Activated CD4-positive, alpha-beta T cell treated with anti-CD3 and anti-CD28 coated beads, Interleukin-2, Interleukin-4, amounts not matched to agents 100 ng/mL and 50 ng/mL, durations not matched to agents 16 hours and 8 hours (primary cell): ENCODE measurements at regions not wholly inside any gene's neighbourhood (a gene's known extent, or its start where the extent isn't known, plus 50 kb on each side); places are given as distances from the start of the nearest gene placed in this dataset.
A peak's percentile ranks its signal among the peaks of the same experiment; 100 is the strongest.
"Not testable (repeated sequence)": the region's sequence is repeated elsewhere in the genome, so short reads cannot be mapped to it uniquely, and the experiment has no call there.

Source experiments
- DNase-seq: peaks from one replicate; pipeline ENCODE4 v3.0.0-alpha.2; 2020; ENCODE audit warnings: low spot score

DNA sequence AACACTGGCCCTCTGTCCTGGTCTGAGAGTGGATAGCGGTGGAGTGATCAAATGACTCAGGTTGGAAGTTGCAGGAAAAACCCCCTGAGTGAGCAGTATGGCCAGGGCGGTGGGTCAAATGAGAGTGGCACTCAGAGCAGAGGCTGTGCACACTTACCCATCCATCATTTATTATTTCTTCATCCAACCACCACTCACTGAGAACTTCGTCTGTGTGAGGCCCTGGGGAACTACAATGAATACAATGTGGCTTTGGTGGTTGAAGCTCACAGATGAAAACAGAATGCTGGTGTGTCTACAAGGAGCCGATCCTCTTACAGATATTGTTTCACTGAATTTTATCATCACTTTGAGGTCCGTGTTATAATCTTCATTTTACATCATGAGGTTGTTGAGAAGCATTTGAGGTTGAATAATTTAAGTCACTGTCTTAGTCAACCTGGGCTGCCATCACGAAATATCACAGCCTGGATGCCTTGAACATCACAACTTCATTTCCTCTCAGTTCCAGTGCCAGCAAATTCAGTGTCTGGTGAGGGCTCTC lies 73.4 kb upstream of the ID2 start:
- DNase-seq = peak; percentile 86

DNA sequence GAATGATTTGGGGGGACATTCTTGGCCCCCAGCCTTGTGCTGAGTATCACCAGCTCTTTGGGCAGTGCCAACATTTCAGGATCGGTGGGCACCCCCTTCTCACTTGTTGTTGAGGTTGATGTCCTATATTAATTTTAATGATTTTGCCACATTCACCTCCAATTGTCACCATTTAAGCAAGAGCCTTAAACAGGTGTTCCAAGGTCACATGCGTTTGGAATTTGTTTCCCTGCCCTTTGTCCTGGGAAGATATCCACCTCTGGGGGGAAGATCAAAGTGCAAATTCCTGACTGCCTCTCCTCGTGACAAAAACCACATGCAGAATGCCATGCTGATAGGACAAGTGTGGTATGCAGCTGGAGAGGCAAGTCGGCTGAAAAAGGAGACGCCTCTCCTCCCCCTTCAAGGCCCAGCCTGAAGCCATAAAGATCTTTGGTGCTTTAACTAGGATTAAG lies 72.5 kb upstream of the ID2 start:
- no peak for DNase-seq

DNA sequence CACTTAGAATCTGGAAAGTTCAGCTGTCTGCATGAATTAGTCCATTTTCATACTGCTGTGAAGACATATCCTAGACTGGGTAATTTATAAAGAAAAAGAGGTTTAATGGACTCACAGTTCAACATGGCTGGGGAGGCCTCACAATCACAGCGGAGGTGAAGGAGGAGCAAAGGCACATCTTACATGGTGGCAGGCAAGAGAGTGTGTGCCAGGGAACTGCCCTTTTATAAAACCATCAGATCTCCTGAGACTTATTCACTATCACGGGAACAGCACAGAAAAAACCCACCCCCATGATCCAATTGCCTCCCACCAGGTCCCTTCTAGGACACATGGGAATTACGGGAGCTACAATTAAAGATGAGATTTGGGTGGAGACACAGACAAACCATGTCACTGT lies 71.1 kb upstream of the ID2 start:
- not testable (repeated sequence) for DNase-seq

DNA sequence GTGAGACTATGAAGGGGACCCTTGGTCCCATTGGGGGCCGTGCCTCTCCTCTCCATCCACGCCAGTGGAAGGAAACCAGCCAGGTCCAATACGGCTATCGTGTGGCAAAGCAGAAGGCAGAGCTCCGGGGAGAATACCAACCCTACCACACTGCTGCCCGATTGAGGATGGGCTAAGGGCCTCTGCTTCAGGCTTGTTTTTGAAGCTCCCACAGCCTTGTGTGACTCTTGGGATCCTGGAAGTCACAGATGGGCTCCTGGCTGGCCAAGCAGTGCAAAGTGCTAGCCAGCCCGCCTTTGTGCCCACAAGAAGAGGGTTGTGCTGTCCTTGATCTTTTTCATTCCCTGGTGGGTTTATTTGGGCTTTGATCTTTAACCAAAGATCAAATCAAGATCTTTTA lies 70.6 kb upstream of the ID2 start:
- no peak for DNase-seq

DNA sequence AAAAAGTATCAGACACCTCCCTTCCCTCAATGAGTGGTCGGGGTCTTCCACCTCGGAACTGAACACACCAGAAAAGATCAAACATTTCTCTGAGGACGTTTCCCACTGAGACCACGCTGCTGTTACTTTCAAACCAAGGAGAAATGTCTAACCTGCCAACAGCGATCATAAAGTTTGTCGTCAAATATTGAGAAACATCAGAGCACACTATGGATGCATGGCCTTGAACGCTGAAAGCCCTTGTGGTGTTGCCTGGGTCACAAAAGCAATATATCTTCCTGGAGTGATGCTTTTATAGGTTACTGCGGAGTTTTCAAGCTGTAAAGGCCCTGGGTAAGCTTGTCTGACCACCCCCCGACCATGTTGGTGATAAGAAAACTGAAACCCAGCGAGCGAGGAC lies 70.2 kb upstream of the ID2 start:
- no peak for DNase-seq

DNA sequence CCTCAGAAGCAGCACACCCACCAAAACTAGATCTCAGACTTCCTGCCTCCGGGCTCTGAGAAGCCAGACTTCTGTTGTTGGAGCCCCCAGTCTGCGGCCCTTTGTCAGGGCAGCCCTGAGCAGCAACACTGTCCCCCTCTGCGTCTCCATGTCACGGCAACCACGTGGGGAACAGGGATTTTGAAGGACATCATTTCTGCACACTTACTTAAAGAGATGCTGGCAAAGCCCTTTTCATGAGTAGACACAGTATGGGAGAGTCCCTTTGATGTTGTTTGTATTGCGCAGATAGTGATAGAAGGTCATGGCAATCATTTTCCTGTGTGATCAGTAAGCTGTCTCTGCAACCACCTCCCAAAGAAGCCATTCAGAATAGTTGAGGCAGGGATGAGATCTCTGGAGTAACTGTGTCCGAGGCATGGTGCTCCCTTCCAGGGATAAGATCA lies 69.1 kb upstream of the ID2 start:
- no peak for DNase-seq

DNA sequence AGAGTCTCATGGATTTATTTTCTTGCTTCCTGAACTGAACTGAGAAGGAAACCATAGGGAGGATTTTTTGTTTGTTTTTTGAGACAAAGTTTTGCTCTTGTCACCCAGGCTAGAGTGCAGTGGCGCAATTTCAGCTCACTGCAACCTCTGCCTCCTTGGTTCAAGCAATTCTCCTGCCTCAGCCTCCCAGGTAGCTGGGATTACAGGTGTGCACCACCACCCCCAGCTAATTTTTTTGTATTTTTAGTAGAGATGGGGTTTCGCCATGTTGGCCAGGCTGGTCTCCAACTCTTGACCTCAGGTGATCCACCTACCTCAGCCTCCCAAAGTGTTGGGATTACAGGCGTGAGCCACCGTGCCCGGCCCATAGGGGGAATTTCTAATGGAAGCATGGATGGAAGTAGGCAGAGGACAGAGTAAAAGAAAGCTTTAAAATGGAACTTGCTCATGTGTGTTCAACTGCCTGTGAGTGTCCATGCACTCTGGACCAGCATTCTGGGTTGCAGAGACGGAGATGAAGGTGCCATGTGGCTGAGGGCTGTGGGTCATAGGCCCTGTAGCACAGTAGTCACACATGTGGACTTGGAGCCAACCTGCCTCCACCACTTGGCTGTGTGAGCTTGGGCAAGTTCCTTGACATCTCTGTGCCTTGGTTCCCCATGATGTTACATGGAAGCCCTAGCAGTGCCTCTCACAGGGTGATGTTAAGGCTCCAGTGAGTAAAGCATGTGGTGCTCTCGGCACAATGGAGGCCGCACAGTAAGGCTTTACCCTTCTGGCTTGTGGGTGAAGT lies 68.5 kb upstream of the ID2 start:
- DNase-seq = not testable (repeated sequence)

DNA sequence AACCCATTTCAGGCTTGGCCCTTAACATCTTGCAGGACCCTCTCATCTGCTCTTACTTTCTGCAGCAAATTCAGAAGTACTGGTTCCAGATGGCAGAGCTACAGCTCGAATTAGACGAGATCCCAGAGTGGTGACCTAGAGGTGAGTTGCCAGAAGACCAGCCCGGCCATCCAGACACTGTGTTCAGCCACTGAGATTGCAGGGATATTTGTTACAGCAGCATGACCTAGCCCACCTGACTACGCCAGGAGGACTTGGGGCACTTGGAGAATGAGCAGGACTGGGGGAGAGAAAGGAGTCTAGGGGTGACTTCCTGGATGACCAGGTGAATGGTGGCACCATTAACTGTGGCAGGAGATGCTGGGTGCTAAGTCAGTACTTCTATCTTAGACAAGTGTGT lies 67.2 kb upstream of the ID2 start:
- no peak for DNase-seq

DNA sequence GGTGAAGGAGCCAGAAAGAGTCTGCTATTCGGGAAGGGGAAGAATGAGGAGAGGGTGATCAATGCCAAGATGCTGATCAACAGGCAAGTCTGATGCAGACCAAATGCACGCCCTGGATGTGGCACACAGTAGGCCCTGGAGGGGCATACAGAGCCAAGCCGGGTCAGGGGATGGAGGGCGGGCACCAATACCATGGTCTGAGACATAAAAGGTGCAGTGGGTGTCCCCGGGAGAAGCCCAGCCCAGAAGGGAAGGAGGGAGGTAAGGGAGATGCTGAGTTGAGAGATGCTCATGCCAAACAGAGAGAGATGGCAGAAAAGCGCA lies 66.6 kb upstream of the ID2 start:
- DNase-seq = no peak

DNA sequence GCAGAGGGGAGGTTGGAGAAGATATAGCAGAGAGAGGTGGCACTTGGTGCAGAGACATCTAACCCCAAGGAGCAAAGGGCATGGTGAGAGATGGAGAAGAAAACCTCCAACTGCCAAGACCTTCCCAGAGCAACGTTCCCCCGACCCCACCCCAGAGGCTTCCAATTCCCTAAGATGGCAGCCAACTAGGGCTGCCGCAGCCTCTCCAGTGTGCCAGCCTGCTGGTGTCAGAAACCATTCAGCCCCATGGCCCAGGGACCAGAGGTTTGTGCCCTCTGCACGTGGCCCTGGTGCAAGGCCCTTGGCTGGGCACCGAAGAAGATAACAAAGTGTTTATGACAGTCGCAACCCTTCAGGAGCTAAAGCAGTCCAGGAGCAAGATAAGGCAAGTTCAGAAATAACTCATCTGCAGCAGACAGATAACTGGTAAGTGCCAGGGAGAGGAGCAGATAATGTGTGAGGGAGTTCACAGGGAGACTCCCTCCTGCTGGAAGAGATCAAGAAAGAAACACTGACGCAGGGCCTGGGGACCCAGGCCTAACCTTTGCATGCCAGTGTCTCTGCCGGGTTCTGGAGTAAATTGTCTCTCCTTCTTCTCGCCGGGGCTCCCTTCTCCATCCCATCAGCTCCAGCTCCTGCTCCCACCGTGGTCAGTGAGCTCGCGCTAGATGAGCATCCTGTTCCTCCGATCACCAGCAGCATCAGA lies 66.1 kb upstream of the ID2 start:
- DNase-seq = no peak

DNA sequence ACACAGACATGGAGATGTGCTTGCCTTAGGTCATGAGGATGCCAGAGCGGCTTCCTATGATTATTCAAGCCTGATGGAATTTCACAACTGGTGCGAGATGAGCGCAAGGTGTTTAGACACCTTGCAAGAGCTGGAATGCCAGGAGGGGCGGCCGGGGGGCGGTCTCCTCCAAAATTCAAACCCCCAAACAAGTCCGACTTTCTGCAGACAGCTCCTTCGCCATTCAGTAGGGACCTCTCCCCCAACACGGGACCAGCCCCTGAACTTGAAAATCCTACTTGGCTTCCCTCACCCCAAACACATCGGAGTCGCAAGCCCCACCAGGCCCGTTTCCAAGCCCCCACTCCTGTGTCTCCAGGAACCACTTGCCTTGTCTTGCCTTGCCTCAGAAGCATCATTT lies 64.8 kb upstream of the ID2 start:
- no peak for DNase-seq

DNA sequence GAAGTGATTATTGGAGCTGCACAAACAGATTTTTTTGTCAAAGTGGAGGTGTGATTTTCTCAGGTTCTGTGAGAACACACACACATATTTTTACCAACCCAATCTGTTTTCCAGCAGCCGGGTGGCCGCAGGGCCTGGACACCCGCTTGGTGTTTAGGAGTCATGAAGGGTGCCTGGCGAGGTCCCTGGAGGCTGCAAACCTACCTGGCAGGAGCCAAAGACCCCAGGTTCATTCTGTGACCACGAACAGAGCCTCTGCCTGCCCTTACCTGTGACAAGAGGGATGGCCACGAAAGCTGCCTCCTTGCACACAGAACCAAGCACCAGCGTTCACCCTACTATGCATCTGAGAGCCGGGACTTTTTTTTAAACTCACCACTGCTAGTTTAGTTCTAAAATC lies 64.3 kb upstream of the ID2 start:
- no peak for DNase-seq

DNA sequence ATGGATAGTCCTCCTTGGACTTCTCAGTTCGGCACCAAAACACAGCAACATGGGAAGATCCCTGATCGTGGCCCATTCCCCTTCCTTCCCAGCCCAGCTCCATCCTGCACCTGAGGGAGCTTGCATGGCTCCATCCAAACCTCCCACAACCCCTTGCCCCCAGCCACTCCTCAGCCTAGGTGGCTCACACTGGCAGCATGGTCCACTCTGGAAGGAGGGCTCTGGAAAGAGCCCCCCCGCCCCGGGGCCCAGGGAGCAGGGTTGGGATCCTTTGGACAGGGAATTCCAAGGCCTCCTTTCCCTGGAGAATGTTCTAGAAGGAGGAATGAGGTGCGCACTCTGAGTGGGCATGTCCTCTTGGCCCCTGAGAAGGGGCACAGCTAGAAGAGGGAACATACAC lies 62.8 kb upstream of the ID2 start:
- no peak for DNase-seq

DNA sequence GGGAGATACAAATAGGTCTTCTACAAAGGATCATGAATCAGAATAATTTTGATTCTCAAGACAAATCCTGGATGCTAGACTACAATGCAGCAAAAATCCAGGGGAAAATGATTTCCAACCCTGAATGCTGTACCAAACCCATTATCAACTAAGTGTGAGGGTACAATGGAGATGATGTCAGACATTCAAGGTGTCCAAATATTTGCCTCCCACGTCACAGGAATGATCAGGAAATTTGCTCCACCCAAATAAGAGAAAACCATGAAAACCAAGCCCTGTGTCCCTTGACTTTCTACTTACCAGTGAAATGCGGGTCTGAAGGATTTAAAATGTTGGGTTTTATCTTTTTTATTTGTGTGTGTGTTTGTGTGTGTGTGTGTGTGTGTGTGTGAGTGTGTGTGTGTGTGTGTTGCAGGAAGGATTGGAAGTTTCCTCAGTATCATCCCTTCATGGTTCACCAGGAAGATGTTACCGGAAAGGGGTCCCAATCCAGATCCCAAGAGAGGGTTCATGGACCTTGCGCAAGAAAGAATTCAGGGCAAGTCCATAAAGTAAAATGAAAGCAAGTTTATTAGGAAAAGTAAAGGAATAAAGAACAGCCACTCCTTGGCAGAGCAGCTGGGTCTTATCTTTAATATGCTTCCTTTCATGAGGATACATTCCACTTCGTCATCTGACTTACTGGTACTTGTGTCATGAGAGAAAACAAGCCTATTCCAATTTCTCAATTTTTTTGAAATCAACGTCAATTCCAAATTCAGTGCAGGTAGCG lies 61.1 kb upstream of the ID2 start:
- DNase-seq = no peak

DNA sequence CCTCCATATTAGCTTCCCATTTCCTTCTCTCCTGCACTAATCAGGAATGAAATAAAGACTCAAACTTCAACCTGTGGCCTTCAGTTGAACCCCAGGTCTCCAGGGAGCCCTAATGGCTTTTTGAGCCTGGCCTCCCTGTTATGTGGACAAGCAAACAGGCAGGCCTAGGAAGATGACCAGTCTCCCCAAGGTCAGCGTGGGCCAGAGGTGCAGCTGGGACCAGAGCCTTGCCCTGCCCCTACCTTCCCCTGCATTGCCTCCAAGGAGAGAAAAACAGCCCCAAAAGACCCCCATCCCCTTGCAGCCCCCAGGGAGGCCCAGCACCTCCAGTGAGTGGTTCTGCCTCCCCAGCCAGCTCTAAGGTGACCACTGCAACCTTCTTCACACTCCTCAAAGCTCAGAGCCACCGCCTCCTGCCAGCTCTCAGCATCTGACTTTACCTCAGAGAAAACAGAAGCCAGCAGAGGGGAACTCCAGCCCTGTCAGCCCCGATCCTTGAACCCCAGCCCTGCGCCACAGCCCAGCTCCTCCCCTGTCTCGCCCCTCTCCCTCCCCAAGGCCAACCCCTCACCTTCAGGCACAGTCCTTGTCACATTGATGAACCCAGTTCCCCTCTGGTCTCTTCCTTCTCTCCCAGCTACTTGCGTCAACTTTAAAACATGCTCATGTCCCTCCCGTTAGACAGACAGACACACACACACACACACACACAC lies 59.5 kb upstream of the ID2 start:
- no peak for DNase-seq

DNA sequence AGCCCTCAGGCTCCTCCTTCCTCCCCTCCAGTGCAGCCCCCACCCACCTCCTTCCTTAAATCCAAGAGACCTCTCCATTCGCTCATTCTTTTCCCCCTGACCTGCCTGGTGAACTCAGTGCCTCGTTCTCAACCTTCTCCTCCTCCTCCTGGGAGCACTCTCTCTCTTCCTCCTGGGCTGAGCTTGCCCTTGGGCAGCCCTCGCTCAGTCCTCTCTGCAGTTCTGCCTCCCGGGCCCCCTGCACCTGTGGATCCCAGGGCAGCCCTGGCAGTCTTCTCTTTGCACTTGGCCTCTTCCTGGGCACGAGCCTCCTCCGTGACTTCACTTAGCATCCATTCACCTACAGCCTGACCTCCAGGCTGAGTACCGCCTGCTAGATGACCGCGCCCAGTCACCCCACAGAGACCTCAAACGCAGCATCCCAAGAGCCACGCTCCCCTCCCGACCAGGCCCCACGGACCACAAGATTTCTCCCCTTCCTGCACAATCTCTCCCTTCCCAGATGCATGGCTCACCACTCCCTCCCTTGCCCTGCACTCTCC lies 58.9 kb upstream of the ID2 start:
- DNase-seq = no peak

DNA sequence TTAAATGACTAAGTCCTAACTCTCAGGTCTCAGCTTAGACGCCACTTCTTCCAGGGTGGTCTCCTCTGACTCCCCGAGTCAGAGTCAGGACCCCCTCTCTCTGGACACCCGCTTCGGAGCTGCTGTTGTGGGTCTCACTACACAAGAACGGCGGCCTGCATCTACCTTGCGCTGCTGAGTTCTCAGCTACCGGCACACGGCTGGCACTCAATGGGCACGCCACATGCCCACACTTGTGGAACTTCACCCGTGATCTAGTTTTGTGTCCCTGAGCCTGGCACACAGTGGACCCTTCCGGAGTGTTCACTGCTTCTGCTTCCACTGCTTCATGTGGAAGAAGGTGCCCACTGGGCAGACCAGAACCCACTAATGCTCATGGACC lies 58.3 kb upstream of the ID2 start:
- no peak for DNase-seq

DNA sequence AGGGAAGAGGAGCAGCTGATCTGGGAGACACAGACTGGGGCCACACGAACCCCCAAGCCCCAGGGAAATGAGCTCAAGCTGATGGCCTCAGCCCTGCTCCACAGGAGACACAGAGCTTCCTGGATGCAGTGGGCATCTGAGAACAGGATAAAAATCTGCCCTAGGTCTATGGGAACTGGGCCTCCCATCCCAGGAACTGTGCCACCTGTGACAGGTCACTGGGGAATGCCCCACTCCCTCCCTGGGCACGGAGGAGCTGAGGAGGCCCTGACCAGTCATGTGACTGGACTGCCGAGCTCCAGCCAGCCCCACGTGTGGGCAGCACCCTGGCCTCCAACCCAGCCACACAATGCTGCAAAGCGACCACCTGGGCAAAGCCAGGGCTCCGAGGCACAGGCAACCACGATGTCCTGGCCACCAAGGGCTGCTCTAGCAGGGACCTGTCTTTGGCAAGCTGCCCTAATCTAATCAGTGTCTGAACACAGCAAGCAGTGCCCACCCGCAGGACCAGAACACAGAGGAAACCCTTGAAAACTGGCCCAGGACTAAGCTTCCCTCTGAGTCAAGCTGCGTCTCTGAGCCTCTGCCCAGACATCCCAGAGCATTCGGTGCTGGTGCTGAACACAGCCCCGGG lies 57.8 kb upstream of the ID2 start:
- no peak for DNase-seq

DNA sequence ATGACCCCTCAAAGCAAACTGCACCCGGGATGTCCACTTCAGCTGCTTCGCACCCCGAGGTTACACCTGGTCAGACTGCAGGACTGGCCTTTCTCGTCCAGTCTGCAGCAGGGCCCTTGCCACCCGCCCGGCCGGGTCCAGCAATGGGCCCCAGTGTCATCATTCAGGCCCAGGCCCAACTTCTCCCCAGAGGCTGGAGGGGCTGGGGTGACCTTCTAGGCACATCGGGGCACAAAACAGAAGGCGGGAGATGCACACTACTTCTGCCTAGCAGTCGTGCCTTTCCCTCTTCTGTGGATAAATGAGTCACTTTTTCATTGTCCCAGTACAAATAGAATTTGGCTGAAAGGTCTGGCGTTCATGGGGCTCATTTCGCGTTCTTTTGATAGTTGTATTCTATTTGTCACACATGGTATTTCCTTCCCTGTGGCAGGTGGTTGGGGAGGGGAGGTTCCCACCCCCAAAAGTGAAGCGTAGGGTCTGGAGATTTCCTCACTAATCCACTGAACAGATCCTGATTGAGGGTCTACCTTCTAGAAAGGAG lies 56.9 kb upstream of the ID2 start:
- no peak for DNase-seq

DNA sequence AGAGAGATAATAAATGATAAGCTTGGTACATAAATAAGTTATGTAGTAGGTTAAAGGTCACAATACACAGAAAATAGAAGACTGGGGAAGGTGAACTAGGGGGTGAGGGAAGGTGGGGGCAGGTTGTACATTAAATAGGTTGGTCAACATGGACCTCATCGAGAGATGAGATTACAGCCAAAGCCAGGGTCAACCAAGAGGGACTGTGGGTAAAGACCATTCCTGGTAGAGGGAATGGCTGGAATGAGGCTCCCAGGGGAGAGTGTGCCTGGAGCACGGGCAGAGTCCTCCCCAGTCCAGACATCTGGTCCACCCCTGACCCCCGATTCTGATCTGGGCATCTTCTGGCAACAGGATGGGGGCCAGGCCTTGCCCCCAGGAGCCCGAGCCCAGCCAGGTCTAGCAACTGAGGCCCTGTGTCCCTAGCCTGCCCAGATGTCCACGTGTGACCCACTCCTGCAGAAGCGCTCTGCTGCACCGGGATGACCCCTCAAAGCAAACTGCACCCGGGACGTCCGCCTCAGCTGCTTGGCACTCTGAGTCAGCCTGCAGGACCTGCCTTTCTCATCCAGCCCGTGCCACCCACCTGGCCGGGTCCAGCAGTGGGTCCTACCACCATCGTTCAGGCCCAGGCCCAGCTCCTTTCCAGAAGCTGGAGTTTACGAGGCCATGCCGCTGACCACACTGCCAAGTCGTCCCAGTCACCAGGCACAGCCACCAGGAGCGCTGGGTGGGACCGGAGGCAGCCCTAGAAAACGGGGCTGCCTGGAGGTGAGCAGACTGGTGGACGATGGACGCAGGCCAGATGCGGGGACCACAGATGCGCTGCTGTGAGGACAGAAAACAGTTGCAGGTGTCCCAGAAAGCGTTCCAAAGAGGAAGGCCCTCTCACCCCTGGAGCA lies 56.2 kb upstream of the ID2 start:
- DNase-seq = no peak
